ENCODE measurements at regions not wholly inside any gene's neighbourhood (a gene's known extent, or its start where the extent isn't known, plus 50 kb on each side); places are given as distances from the start of the nearest gene placed in this dataset.

- TF ChIP-seq, protein P1, sequence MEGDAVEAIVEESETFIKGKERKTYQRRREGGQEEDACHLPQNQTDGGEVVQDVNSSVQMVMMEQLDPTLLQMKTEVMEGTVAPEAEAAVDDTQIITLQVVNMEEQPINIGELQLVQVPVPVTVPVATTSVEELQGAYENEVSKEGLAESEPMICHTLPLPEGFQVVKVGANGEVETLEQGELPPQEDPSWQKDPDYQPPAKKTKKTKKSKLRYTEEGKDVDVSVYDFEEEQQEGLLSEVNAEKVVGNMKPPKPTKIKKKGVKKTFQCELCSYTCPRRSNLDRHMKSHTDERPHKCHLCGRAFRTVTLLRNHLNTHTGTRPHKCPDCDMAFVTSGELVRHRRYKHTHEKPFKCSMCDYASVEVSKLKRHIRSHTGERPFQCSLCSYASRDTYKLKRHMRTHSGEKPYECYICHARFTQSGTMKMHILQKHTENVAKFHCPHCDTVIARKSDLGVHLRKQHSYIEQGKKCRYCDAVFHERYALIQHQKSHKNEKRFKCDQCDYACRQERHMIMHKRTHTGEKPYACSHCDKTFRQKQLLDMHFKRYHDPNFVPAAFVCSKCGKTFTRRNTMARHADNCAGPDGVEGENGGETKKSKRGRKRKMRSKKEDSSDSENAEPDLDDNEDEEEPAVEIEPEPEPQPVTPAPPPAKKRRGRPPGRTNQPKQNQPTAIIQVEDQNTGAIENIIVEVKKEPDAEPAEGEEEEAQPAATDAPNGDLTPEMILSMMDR (IDR thresholded peaks at IDR 0.05; ENCODE audit: low read depth, low read length) = no peak
- TF ChIP-seq EZH2phosphoT487 (IDR thresholded peaks at IDR 0.05; ENCODE audit: low read depth) = no peak
These were observed 237.1 kb downstream of the GPD2 start for GRCh38 chr2:156673333-156673615.
